ENCODE measurements at regions not wholly inside any gene's neighbourhood (a gene's known extent, or its start where the extent isn't known, plus 50 kb on each side); places are given as distances from the start of the nearest gene placed in this dataset.

- TF ChIP-seq HDAC6 (IDR thresholded peaks at IDR 0.05; ENCODE audit: low read depth, low read length), result no peak
- no peak for TF ChIP-seq CBX5 (IDR thresholded peaks at IDR 0.05; ENCODE audit: low read depth, low read length)
- no peak for TF ChIP-seq CHD7 (IDR thresholded peaks at IDR 0.05; ENCODE audit: insufficient replicate concordance, low read length)
- no peak for TF ChIP-seq SIRT6 (IDR thresholded peaks at IDR 0.05; ENCODE audit: low read length)
- no peak for TF ChIP-seq TBP (IDR thresholded peaks at IDR 0.05; ENCODE audit: low read depth, low read length)
- TF ChIP-seq GABPA (IDR thresholded peaks at IDR 0.05; ENCODE audit: borderline replicate concordance, insufficient read depth, low read length), result no peak
These were observed 1288.3 kb downstream of the NSUN3 start (continued) for GRCh38 chr3:95351158-95351557.

All from H1 (cell line).